Left ventricle myocardium inferior (tissue), 1 donor: ENCODE measurements at regions not wholly inside any gene's neighbourhood (a gene's known extent, or its start where the extent isn't known, plus 50 kb on each side); places are given as distances from the start of the nearest gene placed in this dataset.
"Not testable (repeated sequence)": the region's sequence is repeated elsewhere in the genome, so short reads cannot be mapped to it uniquely, and the experiment has no call there.

Source experiments
- DNase-seq: peaks from one replicate; pipeline ENCODE4 v3.0.0-alpha.2; 2020
- H3K27ac ChIP-seq: fragments of 200-600 bp; replicated peaks from 2 replicates; pipeline ENCODE4 v1.8.0; 2021
- H3K27me3 ChIP-seq: fragments of 200-600 bp; 2 replicates; pipeline ENCODE4 v1.8.0; 2021; ENCODE audit warnings: low read depth
- H3K36me3 ChIP-seq: fragments of 200-600 bp; 2 replicates; pipeline ENCODE4 v1.8.0; 2021
- H3K4me1 ChIP-seq: fragments of 200-600 bp; 2 replicates; pipeline ENCODE4 v1.8.0; 2021
- H3K4me3 ChIP-seq: fragments of 200-600 bp; 2 replicates; pipeline ENCODE4 v1.8.0; 2021; ENCODE audit warnings: mild to moderate bottlenecking, moderate library complexity
- H3K9me3 ChIP-seq: fragments of 200-600 bp; replicated peaks from 2 replicates; pipeline ENCODE4 v1.8.0; 2021
- CTCF ChIP-seq: fragments of 200-600 bp; IDR thresholded peaks from 2 replicates; pipeline ENCODE4 v1.8.0; 2021; ENCODE audit warnings: antibody characterized with exemption, mild to moderate bottlenecking, borderline replicate concordance
- intact Hi-C: fragments of 100-400 bp; cut with micrococcal nuclease; formaldehyde crosslinking; loops from one replicate; pipeline ENCODE4 v1.11.0; 2022
- donor health status: DM: no; HTN: yes; CAD: no; lungs with severe emphysema.

GRCh38 chr9:78707481-78707991 lies 410.6 kb downstream of the PSAT1 start:
- Histone ChIP-seq H3K9me3 (peaks cover 3% of the 10 kb centered on the region), H3K4me3 (no peak overlapping the region), H3K36me3 (no peaks in the 10 kb centered on the region), H3K27me3 (peaks cover 4% of the 10 kb centered on the region), H3K27ac (no peak overlapping the region), H3K4me1 (no peaks in the 10 kb centered on the region)
- TF ChIP-seq CTCF, result no peak
- intact Hi-C loops, result no loop called here
- no peak for DNase-seq

- H3K36me3 ChIP-seq, result no peaks in the 10 kb centered on the region
- H3K4me1 ChIP-seq, result no peaks in the 10 kb centered on the region
- TF ChIP-seq CTCF, result no peak
- no peak overlapping the region for H3K27ac ChIP-seq
- H3K27me3 ChIP-seq, result peaks cover 6% of the 10 kb centered on the region
- intact Hi-C loops, result no loop called here
- no peak for DNase-seq
- peaks cover 3% of the 10 kb centered on the region for H3K9me3 ChIP-seq
- H3K4me3 ChIP-seq, result no peak overlapping the region
Observed at GRCh38 chr9:78712903-78713613, 416.1 kb downstream of the PSAT1 start.

GRCh38 chr9:78713614-78714405 lies 416.9 kb downstream of the PSAT1 start:
- no peaks in the 10 kb centered on the region for H3K36me3 ChIP-seq
- no peak for TF ChIP-seq CTCF
- no peak overlapping the region for H3K27ac ChIP-seq
- intact Hi-C loops, result no loop called here
- H3K4me3 ChIP-seq, result no peak overlapping the region
- DNase-seq, result no peak
- no peaks in the 10 kb centered on the region for H3K4me1 ChIP-seq
- peaks cover 6% of the 10 kb centered on the region for H3K27me3 ChIP-seq
- no peaks in the 10 kb centered on the region for H3K9me3 ChIP-seq

- Histone ChIP-seq H3K4me3 (no peak overlapping the region), H3K27ac (no peak overlapping the region), H3K27me3 (peaks cover 6% of the 10 kb centered on the region), H3K9me3 (no peaks in the 10 kb centered on the region), H3K36me3 (no peaks in the 10 kb centered on the region), H3K4me1 (no peaks in the 10 kb centered on the region)
- DNase-seq, result no peak
- intact Hi-C loops, result no loop called here
- no peak for TF ChIP-seq CTCF
Observed at GRCh38 chr9:78714576-78714975, 417.7 kb downstream of the PSAT1 start.

- H3K4me3 ChIP-seq, H3K4me1 ChIP-seq, H3K27me3 ChIP-seq, DNase-seq, intact Hi-C loops, H3K36me3 ChIP-seq, H3K27ac ChIP-seq, H3K9me3 ChIP-seq: not testable (repeated sequence)
Observed at GRCh38 chr9:78719029-78719428, 422.1 kb downstream of the PSAT1 start.

GRCh38 chr9:78724896-78725295 lies 428.0 kb downstream of the PSAT1 start:
- Histone ChIP-seq H3K36me3 (no peaks in the 10 kb centered on the region), H3K9me3 (peaks cover 51% of the 10 kb centered on the region), H3K27ac (no peak overlapping the region), H3K4me1 (no peaks in the 10 kb centered on the region), H3K4me3 (no peak overlapping the region), H3K27me3 (no peaks in the 10 kb centered on the region)
- intact Hi-C loops, result no loop called here
- no peak for TF ChIP-seq CTCF
- no peak for DNase-seq
